Fibroblast of peridontal ligament (primary cell): ENCODE measurements at regions not wholly inside any gene's neighbourhood (a gene's known extent, or its start where the extent isn't known, plus 50 kb on each side); places are given as distances from the start of the nearest gene placed in this dataset.
A peak's percentile ranks its signal among the peaks of the same experiment; 100 is the strongest.

Source experiments
- DNase-seq: peaks from one replicate; pipeline ENCODE4 v3.0.0-alpha.2; 2010; ENCODE audit errors: extremely low read depth

- no peak for DNase-seq
Measured at GRCh38 chr16:85291302-85292148, 179.3 kb upstream of the CIBAR2 start.

- no peak for DNase-seq
Measured at GRCh38 chr16:85293458-85293857, 181.2 kb upstream of the CIBAR2 start.

GRCh38 chr16:85293904-85294642 lies 181.8 kb upstream of the CIBAR2 start:
- DNase-seq: no peak

DNA sequence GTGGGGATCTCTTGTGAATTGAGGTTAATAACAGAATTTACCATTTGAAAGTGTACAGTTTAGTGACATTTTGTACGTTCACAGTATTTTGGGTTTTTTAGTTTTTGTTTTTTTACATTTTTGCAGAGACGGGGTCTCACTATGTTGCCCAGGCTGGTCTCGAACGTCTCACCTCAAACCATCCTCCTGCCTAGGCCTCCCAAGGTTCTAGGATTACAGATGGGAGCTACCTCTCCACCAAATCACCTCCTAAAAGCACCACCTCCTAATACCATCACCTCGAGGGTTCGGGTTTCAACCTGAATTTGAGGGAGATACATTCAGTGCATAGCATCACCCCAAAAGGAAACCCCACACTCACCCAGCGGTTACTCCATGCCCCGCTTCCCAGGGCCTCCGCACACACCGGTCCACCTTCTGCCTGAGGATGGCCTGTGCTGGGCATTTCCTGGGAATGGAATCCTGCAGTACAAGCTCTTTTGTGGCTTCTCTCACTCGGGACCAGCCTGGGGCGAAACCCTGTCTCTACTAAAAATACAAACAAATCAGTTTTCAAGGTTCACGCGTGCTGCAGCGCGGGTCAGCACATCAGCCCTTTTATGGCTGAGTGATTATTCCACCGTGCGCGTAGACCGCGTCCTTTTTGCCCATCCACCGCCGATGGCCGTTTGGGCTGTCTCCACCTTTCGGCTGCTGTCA lies 182.7 kb upstream of the CIBAR2 start:
- no peak for DNase-seq

DNA sequence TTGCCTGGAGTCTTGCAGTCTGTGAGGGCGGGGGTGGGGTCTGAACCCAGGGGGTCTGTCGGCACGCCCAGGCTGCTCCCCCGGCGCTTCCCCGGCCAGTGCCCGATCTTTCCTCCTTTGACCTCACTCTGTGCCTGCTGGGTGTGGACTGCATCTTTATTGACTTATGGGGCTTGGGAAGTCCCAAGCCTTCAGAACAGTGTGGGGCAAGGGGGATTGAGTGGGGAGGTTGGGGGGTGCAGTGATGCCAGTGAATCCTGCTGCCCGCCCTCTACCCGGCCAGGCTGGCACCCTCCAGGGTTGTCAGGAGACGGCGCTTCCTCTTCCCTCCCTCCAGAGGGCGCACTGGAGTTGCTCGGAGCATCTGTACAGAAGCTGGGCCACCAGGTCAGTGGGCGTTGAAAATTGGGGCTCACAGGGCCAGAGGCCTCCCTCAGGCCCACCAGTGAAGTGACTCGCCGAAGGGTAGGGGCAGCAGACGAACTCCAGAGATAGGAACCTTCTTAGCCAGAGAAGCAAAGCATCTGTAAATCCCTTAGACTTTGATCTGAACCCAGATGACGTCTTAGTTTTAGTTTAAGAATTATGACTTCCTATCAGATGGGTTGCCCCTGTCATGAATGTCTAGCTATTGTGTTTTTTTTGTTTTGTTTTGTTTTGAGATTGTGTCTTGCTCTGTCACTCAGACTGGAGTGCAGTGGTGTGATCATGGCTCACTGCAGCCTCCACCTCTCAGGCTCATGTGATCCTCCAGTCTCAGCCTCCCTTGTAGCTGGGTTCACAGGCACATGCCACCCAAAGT lies 184.8 kb upstream of the CIBAR2 start:
- peak; percentile 15 for DNase-seq

- no peak for DNase-seq
Measured at GRCh38 chr16:85297881-85298280, 185.6 kb upstream of the CIBAR2 start.

GRCh38 chr16:85300406-85300968 lies 188.2 kb upstream of the CIBAR2 start:
- DNase-seq: no peak

DNA sequence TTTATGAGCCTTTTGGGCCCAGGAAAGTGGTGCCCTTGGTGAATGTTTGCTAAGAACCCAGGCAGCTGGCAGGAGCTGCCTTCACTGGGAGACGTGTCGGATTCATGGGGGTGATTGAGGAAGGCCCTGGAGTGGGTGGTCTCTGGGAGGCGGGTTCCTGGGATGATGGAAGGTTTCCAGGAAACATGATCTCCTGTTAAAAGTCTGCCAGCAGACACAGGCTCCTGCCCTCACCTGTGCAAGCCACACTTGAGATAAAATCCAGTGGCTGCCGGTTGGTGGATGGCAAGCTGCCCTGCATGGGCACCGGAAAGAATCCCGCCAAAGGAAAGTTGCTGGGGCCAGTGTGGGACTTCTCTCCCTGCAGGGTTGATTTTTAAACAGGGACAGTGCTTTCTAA lies 189.0 kb upstream of the CIBAR2 start:
- DNase-seq: no peak

- no peak for DNase-seq
Measured at GRCh38 chr16:85302018-85302847, 190.0 kb upstream of the CIBAR2 start.

DNA sequence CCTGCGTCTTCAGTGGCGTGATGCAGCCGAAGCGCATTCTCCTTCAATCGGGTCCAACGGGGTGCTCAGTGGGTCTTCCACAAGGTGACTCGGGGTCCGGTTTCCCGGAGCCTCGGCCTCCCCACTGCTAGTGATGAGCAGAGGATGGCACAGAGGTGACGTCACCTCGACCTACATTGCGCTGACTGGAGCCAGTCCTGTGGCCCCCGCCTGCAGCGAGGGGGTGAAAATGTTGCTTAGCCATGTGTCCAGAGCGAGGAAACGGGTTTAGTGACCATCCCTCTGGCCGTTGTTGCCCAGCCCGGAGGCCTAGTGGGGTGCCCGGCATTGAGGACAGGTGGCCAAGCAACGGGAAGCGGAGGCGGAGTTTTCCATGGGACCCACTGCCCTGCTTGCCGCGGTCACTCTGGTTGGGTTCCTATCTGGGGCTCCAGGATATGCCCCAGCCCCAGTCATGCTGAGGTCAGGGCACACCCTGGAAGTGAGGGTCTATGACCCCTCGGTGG lies 190.6 kb upstream of the CIBAR2 start:
- no peak for DNase-seq

DNA sequence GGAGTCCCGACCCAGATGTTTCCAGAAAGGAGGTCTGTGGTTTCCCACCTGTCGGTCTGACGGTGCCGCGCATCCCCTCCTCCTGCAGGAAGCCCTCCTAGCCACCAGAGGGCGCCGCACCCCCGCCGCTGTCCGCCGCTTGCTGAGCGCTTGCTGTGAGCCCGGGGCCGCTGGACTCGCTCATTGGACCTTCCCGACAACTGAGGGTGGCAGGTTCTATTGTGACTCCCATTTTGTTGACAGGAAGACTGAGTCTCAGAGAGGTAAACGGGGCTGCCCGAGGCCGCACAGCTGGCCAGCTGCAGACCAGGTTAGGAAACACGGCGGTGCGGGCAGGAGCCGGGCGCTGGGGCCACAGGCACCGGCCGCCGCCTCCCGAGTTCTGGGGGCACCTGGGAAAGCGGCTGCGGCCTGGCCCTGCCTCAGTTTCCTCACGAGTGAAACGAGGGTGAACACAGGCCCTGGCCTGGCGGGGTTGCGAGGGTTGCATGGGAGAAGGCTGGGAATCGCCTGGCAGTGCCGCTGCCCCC lies 191.1 kb upstream of the CIBAR2 start:
- no peak for DNase-seq

DNA sequence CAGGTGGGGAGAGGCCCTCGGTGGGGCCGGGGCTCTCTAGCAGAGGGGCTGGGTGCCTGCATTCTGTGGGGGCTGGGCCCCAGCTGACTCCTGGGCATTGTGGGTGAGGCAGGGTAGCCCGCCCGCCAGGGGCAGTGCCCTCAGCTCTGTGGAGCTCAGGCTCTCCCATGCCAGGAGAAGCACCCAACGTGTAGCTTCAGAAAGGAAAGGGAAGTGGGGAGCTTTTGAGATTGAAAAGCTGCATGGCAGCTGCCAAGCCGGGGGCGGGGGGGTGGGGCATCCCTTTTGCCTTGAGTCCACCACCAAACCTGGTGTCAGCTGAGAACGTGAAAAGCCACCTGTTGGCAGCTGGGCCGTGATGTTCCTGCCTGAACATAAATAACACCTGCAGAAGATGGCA lies 192.1 kb upstream of the CIBAR2 start:
- no peak for DNase-seq

DNA sequence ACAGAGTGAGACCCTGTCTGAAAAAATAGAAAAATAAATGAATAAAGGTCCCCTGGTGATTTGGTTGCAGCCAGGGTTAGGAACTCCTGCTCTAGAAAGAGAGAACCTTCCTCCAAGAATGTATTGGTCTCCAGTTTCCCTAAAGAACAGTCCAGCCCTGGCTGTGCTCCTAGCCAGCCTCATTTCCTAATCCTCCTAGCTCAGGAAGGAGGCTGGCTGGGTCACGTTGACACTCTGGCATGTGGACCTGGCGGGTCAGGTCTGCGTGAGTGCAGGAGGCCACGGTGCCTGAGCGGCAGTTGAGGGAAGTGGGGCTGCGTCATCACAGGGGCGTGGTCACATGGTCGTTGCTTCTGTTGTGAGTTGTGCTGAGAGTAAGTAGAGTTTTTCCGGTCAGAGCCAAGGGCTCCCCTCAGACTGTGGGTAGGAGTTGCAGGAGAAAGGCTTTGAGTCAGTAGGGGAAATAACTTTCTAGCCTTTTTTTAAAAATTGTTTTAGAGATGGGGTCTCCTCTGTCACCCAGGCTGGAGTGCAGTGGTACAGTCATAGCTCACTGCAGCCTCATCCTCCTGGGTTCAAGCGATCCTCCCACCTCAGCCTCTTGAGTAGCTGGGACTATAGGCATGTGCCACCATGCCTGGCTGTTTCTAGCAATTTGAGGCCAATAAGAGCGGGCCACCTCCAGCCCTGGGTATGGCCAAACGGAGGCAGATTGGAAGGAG lies 194.0 kb upstream of the CIBAR2 start:
- DNase-seq: peak; percentile 68

DNA sequence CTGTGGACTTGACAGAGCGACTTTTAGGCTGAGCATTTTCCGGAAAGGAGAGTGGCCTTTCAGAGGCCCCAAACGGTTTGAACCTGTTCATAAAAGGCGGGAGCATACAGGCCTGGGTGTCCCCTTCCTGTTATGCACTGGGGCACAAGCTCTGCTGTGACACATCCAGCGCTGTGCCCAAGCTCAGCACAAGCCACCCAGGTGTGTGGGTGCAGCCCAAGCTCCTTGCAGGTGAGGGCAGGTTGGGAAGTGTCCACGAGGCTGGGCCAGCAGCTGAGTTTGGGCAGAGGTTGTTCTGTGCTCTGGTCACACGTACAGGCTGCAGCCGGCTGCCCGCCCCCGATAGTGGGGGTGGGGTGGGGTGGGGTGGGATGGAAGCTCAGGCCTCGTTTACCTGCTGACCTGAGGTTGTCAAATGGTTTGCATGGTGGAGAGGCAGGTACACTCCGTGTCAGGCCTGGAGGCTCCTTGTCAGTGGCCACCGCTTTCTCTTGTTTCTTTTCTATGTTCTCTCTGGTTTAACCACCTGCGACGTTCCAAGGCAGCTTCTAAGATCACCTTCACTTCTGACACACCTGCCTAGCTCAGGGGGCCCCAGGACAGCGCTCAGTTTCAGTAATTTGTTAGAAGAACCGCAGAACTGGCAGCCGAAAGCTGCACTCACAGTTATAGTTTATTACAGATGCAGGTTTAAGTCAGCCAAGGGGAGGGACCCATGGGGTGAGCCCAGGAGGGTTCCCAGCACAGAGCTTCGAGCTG lies 194.7 kb upstream of the CIBAR2 start:
- no peak for DNase-seq

GRCh38 chr16:85307552-85308364 lies 195.5 kb upstream of the CIBAR2 start:
- DNase-seq: no peak

DNA sequence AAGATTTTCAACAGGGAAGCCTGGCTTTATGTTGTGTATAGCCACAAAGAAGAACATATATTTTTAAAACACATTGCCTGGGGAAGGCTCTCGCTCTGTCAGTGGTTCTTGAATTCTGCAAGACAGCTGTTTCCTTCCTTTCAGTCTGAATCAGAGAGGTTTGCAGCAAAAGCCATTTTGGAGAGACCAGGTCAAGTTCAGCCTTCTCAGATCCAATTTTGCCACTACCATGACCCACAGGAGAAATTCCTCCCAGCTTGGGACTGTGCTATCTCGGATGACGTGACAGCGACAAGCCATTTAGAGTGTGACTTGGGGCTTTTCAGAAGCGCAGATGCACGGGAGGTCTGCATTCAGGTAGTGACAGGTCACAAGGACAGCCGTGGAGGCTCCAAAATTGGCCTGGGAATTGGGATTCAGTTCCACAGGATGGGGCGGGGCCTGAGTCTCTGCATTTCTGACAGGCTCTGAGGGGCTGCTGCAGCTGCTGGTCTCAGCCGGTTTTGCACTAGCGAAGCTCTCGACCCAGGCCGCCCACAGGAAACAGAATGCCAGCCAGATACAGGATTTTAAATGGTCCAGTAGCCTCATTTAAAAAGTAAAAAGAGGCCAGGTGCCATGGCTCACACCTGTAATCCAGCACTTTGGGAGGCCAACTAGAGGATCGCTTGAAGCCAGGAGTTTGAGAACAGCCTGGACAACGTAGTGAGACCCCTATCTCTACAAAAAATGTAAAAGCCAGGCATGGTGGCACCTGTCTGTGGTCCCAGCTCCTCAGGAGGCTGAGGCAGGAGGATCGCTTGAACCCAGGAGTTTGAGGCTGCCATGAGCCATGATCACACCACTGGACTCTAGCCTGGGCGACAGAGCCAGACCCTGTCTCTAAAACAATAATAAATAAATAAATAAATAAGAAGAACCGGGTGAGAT lies 196.6 kb upstream of the CIBAR2 start:
- no peak for DNase-seq
